ENCODE measurements at regions not wholly inside any gene's neighbourhood (a gene's known extent, or its start where the extent isn't known, plus 50 kb on each side); places are given as distances from the start of the nearest gene placed in this dataset.

DNA sequence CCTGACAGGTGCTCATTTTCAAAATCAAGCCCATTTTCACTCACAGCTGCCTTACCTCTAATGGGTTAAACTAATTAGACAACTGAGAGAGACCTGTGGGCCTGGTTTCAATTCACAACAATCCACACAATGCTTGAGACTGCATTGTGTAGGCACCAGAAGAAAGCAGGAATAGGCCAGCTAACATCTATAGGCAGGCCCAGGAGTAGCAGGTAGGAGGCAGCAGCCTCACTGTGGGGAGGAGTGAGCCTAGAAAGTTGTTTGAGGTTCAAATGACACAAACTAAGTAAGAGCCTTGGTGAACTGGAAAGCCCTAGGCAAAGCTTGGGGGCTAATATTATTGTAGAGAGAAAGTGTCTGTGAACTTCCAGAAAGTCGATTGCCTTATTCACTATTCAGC lies 289.5 kb upstream of the CCDC196 start:
- TF ChIP-seq, protein P1, sequence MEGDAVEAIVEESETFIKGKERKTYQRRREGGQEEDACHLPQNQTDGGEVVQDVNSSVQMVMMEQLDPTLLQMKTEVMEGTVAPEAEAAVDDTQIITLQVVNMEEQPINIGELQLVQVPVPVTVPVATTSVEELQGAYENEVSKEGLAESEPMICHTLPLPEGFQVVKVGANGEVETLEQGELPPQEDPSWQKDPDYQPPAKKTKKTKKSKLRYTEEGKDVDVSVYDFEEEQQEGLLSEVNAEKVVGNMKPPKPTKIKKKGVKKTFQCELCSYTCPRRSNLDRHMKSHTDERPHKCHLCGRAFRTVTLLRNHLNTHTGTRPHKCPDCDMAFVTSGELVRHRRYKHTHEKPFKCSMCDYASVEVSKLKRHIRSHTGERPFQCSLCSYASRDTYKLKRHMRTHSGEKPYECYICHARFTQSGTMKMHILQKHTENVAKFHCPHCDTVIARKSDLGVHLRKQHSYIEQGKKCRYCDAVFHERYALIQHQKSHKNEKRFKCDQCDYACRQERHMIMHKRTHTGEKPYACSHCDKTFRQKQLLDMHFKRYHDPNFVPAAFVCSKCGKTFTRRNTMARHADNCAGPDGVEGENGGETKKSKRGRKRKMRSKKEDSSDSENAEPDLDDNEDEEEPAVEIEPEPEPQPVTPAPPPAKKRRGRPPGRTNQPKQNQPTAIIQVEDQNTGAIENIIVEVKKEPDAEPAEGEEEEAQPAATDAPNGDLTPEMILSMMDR (IDR thresholded peaks at IDR 0.05; ENCODE audit: low read depth, low read length): no peak
- H3K4me3 ChIP-seq (ENCODE audit: low read depth, low read length): no peak overlapping the region

DNA sequence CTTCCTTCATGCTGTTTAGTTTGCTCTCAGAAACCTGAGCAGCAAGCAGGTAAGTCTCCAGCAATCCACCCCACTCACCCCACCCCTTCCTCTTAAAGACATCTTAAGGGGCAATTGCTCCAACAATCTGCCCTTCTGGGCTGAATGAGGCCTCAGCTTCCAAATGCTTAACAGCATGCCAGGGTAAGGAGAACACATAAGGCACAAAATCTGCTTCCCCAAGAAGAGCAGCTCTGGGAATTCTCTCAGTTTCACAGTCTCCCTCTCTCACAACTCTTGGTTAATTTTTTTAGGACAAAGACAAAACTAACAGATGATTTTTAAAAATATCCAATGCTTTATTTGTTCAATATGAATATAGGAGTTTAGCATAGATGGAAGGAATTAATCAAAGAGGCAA lies 288.9 kb upstream of the CCDC196 start:
- TF ChIP-seq, protein P1 (IDR thresholded peaks at IDR 0.05; ENCODE audit: low read depth, low read length): no peak
- H3K4me3 ChIP-seq (ENCODE audit: low read depth, low read length): no peak overlapping the region

DNA sequence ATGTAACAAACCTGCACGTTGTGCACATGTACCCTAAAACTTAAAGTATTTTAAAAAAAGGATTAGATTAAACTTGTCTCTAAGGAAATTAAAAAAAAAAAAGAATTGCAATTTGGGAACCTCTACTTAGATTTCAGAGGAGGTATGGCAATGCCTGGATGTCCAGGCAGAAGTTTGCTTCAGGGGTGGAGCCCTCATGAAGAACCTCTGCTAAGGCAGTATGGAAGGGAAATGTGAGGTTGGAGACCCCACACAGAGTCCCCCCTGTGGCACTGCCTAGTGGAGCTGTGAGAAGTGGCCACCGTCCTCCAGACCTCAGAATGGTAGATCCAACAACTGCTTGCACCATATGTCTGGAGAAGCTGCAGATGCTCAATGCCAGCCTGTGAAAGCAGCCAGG lies 279.6 kb upstream of the CCDC196 start:
- no peak overlapping the region for H3K4me3 ChIP-seq (ENCODE audit: low read depth, low read length)

DNA sequence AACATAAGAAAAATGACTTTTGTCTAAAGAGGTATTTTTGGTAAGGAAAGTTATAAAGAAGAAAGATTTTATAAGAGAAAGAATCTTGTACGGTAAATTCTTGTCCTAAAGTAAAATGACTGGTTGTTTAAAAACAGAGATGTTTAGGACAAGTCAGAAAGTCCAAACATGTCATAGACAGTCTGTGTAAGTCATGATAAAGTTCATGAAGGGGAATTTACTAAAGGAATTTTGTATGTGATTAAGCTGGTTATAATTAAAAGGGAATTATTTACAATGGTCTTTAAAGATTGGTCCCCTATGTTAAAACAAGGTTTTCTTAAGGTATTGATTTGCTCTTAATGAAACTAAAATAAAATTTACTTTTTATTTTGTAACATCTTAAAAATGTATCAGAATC lies 269.4 kb upstream of the CCDC196 start:
- TF ChIP-seq, protein P1 (IDR thresholded peaks at IDR 0.05; ENCODE audit: low read depth, low read length): no peak

More for the DNA sequence above, 279.6 kb upstream of the CCDC196 start:
- TF ChIP-seq, protein P1 (IDR thresholded peaks at IDR 0.05; ENCODE audit: low read depth, low read length): no peak

DNA sequence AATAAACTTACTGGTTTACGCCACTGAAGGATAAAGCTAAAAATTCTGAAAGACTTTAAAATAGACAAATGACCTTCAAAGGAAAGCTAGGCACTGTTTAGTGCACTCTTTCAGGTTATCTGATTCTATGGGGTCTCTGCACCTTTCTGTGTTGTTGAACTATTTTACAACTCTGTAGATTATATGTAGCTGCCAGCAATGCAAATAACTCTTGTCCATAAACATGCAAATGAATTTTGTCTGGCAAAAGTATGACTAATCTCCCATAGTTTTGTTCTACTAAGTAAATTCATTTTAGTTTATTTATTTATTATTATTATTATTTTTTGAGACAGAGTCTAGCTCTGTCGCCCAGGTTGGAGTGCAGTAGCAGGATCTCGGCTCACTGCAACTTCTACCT lies 266.3 kb upstream of the CCDC196 start:
- H3K4me3 ChIP-seq (ENCODE audit: low read depth, low read length): no peak overlapping the region
- TF ChIP-seq, protein P1 (IDR thresholded peaks at IDR 0.05; ENCODE audit: low read depth, low read length): no peak

More for the DNA sequence above, 269.4 kb upstream of the CCDC196 start:
- no peak overlapping the region for H3K4me3 ChIP-seq (ENCODE audit: low read depth, low read length)

DNA sequence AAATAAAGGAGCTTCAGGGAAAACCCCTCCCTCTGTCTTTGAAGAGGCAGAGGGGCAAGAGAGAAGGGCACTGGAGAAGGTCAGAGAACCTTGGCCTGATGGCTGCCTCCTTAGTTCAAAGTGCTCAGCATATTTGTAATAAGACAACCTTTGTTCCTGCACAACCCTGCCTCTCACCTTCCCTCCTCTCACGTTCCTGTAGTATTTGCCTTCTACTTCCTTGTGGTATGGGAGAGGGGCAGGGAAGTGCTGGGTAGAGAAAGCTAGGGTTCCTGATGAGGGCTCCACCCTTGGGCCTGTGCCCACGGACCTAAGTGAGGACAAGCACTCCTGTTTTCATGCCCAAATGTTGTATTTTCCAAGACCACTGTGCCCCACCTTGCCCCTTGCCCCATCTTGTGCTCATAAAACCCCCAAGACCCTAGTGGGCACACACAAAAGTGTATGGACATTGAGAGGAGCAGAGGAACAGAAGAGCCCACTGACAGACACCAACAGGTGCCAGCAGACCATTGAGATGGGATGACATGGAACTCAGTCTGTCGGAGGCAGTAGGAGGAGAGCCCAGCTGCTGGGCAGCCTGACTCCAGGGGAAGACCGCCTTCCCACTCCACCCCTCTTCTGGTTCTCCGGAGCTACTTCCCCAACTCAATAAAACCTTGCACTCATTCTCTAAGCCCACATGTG lies 261.5 kb upstream of the CCDC196 start:
- TF ChIP-seq, protein P1 (IDR thresholded peaks at IDR 0.05; ENCODE audit: low read depth, low read length): no peak

DNA sequence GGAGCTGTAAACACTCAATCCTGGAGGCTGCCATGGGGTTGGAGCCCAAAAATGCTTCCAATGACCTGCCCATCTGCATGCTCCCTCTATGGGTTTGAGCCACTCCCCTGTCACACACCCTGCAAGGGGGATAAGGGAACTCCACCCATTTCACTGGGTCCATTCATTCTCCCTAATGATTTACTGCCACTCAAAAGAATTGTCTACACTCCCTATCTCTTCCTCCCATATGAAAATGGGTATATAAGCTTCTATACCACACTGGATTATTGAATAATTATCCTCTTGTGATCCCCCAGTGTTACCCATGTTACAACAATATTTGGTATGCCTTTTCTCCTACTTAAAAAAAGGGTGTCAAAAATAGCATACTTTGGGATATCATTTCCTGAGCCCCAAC lies 260.8 kb upstream of the CCDC196 start:
- TF ChIP-seq, protein P1 (IDR thresholded peaks at IDR 0.05; ENCODE audit: low read depth, low read length): no peak
- no peak overlapping the region for H3K4me3 ChIP-seq (ENCODE audit: low read depth, low read length)

More for the DNA sequence above, 261.5 kb upstream of the CCDC196 start:
- no peak overlapping the region for H3K4me3 ChIP-seq (ENCODE audit: low read depth, low read length)
